ENCODE measurements at regions not wholly inside any gene's neighbourhood (a gene's known extent, or its start where the extent isn't known, plus 50 kb on each side); places are given as distances from the start of the nearest gene placed in this dataset.

GRCh38 chr2:199705538-199705937 lies 145.5 kb downstream of the FTCDNL1 start:
- TF ChIP-seq POLR2A (IDR thresholded peaks at IDR 0.05) (no peak), POLR2AphosphoS5 (IDR thresholded peaks at IDR 0.05) (no peak)

All from spleen (tissue), 3 donors.